ENCODE measurements at regions not wholly inside any gene's neighbourhood (a gene's known extent, or its start where the extent isn't known, plus 50 kb on each side); places are given as distances from the start of the nearest gene placed in this dataset.

DNA sequence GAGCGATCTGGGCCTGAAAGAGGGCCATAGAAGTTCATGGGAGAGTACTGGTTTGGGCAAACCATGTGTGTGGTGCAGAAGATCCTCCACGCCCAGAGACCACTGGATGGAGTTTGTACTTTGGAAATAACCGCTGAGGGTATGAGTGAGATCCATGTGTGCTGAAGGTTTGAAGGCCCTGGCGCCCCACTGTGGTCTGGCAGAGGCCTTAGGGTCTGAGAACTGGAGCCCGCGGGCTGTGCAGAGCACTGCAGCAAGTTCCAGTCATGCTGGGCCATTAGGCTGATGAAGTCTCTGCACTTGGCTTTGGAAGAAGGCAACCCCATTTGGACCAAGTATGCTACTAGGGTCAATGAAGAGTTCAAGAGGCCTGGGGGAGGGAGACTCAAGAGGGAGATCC, 186.4 kb downstream of the BUD13 start:
- TF ChIP-seq RAD21 (conservative IDR thresholded peaks at IDR 0.05) (no peak), POLR2AphosphoS5 (IDR thresholded peaks at IDR 0.05) (no peak), TAF1 (IDR thresholded peaks at IDR 0.05; ENCODE audit: low read depth) (no peak)
- TF ChIP-seq, protein P1, sequence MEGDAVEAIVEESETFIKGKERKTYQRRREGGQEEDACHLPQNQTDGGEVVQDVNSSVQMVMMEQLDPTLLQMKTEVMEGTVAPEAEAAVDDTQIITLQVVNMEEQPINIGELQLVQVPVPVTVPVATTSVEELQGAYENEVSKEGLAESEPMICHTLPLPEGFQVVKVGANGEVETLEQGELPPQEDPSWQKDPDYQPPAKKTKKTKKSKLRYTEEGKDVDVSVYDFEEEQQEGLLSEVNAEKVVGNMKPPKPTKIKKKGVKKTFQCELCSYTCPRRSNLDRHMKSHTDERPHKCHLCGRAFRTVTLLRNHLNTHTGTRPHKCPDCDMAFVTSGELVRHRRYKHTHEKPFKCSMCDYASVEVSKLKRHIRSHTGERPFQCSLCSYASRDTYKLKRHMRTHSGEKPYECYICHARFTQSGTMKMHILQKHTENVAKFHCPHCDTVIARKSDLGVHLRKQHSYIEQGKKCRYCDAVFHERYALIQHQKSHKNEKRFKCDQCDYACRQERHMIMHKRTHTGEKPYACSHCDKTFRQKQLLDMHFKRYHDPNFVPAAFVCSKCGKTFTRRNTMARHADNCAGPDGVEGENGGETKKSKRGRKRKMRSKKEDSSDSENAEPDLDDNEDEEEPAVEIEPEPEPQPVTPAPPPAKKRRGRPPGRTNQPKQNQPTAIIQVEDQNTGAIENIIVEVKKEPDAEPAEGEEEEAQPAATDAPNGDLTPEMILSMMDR (IDR thresholded peaks at IDR 0.05; ENCODE audit: poor library complexity, severe bottlenecking) = no peak
- TF ChIP-seq, protein P2, sequence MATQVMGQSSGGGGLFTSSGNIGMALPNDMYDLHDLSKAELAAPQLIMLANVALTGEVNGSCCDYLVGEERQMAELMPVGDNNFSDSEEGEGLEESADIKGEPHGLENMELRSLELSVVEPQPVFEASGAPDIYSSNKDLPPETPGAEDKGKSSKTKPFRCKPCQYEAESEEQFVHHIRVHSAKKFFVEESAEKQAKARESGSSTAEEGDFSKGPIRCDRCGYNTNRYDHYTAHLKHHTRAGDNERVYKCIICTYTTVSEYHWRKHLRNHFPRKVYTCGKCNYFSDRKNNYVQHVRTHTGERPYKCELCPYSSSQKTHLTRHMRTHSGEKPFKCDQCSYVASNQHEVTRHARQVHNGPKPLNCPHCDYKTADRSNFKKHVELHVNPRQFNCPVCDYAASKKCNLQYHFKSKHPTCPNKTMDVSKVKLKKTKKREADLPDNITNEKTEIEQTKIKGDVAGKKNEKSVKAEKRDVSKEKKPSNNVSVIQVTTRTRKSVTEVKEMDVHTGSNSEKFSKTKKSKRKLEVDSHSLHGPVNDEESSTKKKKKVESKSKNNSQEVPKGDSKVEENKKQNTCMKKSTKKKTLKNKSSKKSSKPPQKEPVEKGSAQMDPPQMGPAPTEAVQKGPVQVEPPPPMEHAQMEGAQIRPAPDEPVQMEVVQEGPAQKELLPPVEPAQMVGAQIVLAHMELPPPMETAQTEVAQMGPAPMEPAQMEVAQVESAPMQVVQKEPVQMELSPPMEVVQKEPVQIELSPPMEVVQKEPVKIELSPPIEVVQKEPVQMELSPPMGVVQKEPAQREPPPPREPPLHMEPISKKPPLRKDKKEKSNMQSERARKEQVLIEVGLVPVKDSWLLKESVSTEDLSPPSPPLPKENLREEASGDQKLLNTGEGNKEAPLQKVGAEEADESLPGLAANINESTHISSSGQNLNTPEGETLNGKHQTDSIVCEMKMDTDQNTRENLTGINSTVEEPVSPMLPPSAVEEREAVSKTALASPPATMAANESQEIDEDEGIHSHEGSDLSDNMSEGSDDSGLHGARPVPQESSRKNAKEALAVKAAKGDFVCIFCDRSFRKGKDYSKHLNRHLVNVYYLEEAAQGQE (IDR thresholded peaks at IDR 0.05; ENCODE audit: borderline replicate concordance) = no peak

All from neural cell (in vitro differentiated cells).